ENCODE measurements at regions not wholly inside any gene's neighbourhood (a gene's known extent, or its start where the extent isn't known, plus 50 kb on each side); places are given as distances from the start of the nearest gene placed in this dataset.

DNA sequence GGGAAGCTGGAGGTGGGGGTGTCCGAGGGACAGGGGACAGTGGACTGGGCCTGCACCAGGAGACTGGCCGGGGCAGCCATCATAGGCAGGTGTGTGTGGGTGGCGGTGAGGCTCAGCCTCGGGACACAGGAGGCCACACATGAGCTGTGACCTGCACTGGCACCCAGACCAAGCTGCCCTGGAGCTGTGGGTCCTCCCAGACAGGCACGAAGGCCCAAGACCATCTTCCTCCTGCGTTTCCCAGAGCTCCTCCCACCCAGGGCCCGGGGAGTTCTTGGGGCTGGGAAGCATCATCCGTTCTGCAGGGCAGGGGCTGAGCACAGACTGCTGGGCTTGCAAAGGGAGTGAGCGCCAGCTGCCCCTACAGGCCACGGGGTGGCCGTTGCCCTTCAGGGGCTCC is 87.4 kb downstream of the PDGFA start (continued):
- TF ChIP-seq SUPT20H (IDR thresholded peaks at IDR 0.05; ENCODE audit: borderline replicate concordance, control insufficient read depth, low read depth, low read length) (no peak), POU2F2 (IDR thresholded peaks at IDR 0.05; ENCODE audit: borderline replicate concordance, low read depth, low read length) (no peak), BCL11A (IDR thresholded peaks at IDR 0.05; ENCODE audit: low read depth, low read length) (no peak), FOS (IDR thresholded peaks at IDR 0.05; ENCODE audit: borderline replicate concordance, extremely low read depth, insufficient read length) (no peak), EGR1 (IDR thresholded peaks at IDR 0.05; ENCODE audit: borderline replicate concordance in 1 of 2, low read depth in 2 of 2, low read length in 2 of 2) (no peak)
- TF ChIP-seq, protein P1, sequence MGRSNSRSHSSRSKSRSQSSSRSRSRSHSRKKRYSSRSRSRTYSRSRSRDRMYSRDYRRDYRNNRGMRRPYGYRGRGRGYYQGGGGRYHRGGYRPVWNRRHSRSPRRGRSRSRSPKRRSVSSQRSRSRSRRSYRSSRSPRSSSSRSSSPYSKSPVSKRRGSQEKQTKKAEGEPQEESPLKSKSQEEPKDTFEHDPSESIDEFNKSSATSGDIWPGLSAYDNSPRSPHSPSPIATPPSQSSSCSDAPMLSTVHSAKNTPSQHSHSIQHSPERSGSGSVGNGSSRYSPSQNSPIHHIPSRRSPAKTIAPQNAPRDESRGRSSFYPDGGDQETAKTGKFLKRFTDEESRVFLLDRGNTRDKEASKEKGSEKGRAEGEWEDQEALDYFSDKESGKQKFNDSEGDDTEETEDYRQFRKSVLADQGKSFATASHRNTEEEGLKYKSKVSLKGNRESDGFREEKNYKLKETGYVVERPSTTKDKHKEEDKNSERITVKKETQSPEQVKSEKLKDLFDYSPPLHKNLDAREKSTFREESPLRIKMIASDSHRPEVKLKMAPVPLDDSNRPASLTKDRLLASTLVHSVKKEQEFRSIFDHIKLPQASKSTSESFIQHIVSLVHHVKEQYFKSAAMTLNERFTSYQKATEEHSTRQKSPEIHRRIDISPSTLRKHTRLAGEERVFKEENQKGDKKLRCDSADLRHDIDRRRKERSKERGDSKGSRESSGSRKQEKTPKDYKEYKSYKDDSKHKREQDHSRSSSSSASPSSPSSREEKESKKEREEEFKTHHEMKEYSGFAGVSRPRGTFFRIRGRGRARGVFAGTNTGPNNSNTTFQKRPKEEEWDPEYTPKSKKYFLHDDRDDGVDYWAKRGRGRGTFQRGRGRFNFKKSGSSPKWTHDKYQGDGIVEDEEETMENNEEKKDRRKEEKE (IDR thresholded peaks at IDR 0.05), result no peak

GRCh38 chr7:432933-433332 is 86.7 kb downstream of the PDGFA start:
- H3K4me2 ChIP-seq (ENCODE audit: control insufficient read depth, insufficient read depth), result no peak overlapping the region
- in situ Hi-C loops (cut with MboI) (no loop called here), intact Hi-C loops (cut with micrococcal nuclease; ENCODE audit: unreplicated experiment) (no loop called here)
- no peaks in the 10 kb centered on the region for H3K4me1 ChIP-seq (ENCODE audit: control insufficient read depth, insufficient read depth, low read length)
- H3K4me3 ChIP-seq, result no peak overlapping the region
- no peaks in the 10 kb centered on the region for H3K79me2 ChIP-seq (ENCODE audit: control insufficient read depth, insufficient read depth, low read length)
- FAIRE-seq, result no peak
- POLR2A ChIA-PET, result no interaction called here
- no peaks in the 10 kb centered on the region for H3K36me3 ChIP-seq (ENCODE audit: control insufficient read depth in 2 of 2, insufficient read depth in 2 of 2, low read length in 1 of 2)
- BruUV-seq (replicated peaks), result no TSS peak
- DNase-seq (ENCODE audit: low read depth, low spot score), result no peak
- no peaks in the 10 kb centered on the region for H3K27me3 ChIP-seq (replicated peaks in 1 of 2; ENCODE audit: control insufficient read depth in 2 of 2, insufficient read depth in 2 of 2, low read length in 1 of 2)
- RAD21 ChIA-PET (ENCODE audit: unreplicated experiment), result no interaction called here
- no peak for ATAC-seq
- H4K20me1 ChIP-seq (ENCODE audit: control insufficient read depth, insufficient read depth), result no peaks in the 10 kb centered on the region
- SMC1A ChIA-PET (ENCODE audit: uncharacterized antibody, unreplicated experiment), result no interaction called here
- no peak overlapping the region for H3K27ac ChIP-seq (ENCODE audit: control insufficient read depth, insufficient read depth)
- H2AFZ ChIP-seq (ENCODE audit: control insufficient read depth, low read depth, low read length), result no peak overlapping the region
- 49% methylated on average over 11 of the region's 11 CpGs for WGBS (ENCODE audit: insufficient coverage, insufficient replicate concordance, low lambda C conversion rate, missing lambda C conversion rate)
- no peaks in the 10 kb centered on the region; the same call in 2 of the 3 replicates for H3K9me3 ChIP-seq (replicated peaks; ENCODE audit: control insufficient read depth, insufficient read depth, low read length)
- H3K9ac ChIP-seq (ENCODE audit: control insufficient read depth, insufficient read depth, low read length), result no peak overlapping the region
- CTCF ChIA-PET, result no interaction called here
- TF ChIP-seq RAD51 (IDR thresholded peaks at IDR 0.05) (no peak), ZSCAN29 (IDR thresholded peaks at IDR 0.05) (no peak), NFIC (IDR thresholded peaks at IDR 0.05; ENCODE audit: low read depth, low read length) (no peak), NFYB (IDR thresholded peaks at IDR 0.05; ENCODE audit: insufficient read depth, low read depth, low read length) (no peak), YBX1 (IDR thresholded peaks at IDR 0.05) (no peak), MTA3 (IDR thresholded peaks at IDR 0.05; ENCODE audit: borderline replicate concordance, low read length) (no peak), SUZ12 (IDR thresholded peaks at IDR 0.05; ENCODE audit: unreplicated experiment) (no peak), ATF3 (IDR thresholded peaks at IDR 0.05; ENCODE audit: borderline replicate concordance, extremely low read depth, low read depth, low read length) (no peak), KDM1A (IDR thresholded peaks at IDR 0.05; ENCODE audit: borderline replicate concordance) (no peak), MYB (IDR thresholded peaks at IDR 0.05; ENCODE audit: borderline replicate concordance, low read depth, low read length) (no peak), IKZF1 (conservative IDR thresholded peaks at IDR 0.05) (no peak), EP300 (IDR thresholded peaks at IDR 0.05; ENCODE audit: borderline replicate concordance in 1 of 2, control insufficient read depth in 1 of 2, low read depth in 2 of 2, low read length in 2 of 2) (no peak)
- TF ChIP-seq, protein P2, sequence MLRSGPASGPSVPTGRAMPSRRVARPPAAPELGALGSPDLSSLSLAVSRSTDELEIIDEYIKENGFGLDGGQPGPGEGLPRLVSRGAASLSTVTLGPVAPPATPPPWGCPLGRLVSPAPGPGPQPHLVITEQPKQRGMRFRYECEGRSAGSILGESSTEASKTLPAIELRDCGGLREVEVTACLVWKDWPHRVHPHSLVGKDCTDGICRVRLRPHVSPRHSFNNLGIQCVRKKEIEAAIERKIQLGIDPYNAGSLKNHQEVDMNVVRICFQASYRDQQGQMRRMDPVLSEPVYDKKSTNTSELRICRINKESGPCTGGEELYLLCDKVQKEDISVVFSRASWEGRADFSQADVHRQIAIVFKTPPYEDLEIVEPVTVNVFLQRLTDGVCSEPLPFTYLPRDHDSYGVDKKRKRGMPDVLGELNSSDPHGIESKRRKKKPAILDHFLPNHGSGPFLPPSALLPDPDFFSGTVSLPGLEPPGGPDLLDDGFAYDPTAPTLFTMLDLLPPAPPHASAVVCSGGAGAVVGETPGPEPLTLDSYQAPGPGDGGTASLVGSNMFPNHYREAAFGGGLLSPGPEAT (IDR thresholded peaks at IDR 0.05; ENCODE audit: low read depth), result no peak

All from GM12878 (cell line).